ENCODE measurements at regions not wholly inside any gene's neighbourhood (a gene's known extent, or its start where the extent isn't known, plus 50 kb on each side); places are given as distances from the start of the nearest gene placed in this dataset.
A peak's percentile ranks its signal among the peaks of the same experiment; 100 is the strongest.
"Not testable (repeated sequence)": the region's sequence is repeated elsewhere in the genome, so short reads cannot be mapped to it uniquely, and the experiment has no call there.

GRCh38 chr3:181915551-181915950 lies 203.8 kb downstream of the SOX2 start:
- no peak overlapping the region for H3K4me3 ChIP-seq
- peak overlapping the region in 6 of 21 experiments; percentile 8 to 68 (median 28) for H3K27ac ChIP-seq

GRCh38 chr3:181916013-181916412 lies 204.3 kb downstream of the SOX2 start:
- peak overlapping the region in 6 of 21 experiments; percentile 8 to 68 (median 28) for H3K27ac ChIP-seq
- H3K4me3 ChIP-seq, result no peak overlapping the region

GRCh38 chr3:181917027-181917426 lies 205.3 kb downstream of the SOX2 start:
- no peak overlapping the region for H3K4me3 ChIP-seq
- H3K27ac ChIP-seq, result peak overlapping the region in 1 of 21 experiments; percentile 12

DNA sequence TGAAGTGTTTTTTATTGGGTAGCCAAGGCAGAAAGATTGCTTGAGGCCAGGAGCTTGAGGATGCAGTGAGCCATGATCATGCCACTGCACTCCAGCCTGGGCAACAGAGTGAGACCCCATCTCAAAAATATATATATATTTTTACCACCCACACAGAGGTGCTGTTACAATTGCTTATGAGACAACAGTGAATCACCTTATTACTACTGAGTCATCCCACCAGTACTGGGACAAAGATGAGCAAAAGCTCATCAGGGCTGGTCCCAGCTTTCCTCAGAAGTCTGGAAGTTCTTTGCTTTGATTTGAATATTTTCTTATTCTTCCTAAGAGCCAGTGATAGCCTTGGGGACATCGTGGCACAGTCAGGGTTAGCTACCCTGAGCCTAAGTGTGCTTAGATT lies 207.7 kb downstream of the SOX2 start:
- no peak overlapping the region for H3K4me3 ChIP-seq
- no peak overlapping the region for H3K27ac ChIP-seq

- no peak overlapping the region for H3K27ac ChIP-seq
- H3K4me3 ChIP-seq, result no peak overlapping the region
Observed at GRCh38 chr3:181920409-181920808, 208.7 kb downstream of the SOX2 start.

DNA sequence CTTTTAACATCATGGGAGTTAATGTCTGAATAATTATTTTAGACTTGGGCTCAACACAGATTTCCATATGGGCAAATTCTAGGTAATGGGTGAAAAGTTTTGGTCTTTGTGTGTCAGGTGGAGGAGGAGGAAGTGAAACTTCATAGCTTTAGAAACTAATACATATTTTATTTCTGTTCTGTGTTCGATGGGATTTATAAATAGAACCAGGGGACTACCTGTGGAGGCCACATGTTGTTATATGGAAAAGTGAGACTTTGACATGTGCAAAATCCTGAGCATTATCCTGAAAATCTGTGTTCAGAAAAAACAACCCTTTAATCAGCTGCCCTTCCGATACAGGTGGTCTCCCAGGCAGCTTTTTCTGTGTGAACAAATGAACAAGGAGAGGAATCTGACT lies 209.5 kb downstream of the SOX2 start:
- no peak overlapping the region for H3K4me3 ChIP-seq
- no peak overlapping the region for H3K27ac ChIP-seq

DNA sequence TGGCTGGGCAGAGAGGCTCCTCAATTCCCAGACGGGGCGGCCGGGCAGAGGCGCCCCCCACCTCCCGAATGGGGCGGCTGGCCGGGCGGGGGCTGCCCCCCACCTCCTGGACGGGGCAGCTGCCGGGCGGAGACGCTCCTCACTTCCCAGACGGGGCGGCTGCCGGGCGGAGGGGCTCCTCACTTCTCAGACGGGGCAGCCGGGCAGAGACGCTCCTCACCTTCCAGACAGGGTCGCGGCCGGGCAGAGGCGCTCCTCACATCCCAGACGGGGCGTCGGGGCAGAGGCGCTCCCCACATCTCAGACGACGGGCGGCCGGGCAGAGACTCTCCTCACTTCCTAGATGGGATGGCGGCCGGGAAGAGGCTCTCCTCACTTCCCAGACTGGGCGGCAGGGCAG lies 214.1 kb downstream of the SOX2 start:
- not testable (repeated sequence) for H3K4me3 ChIP-seq, H3K27ac ChIP-seq

DNA sequence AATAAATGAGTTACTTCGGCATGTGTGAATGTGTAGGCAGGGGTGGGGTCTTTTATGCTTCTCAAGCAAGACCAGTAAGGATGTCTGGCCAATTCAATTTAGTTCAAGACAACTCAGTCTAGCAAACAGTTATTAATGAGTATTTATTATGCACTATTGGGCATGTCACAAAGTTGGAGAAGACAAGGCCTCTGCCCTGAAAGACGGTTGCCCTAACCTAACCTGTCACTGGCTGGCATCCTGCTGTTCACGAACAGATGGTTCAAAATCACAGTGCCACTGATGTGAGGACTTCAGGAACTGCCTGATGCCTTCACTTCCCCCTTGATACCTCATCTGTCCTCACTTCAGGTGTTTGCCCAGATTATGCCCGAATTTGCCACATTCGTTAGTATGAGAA lies 217.8 kb downstream of the SOX2 start:
- H3K27ac ChIP-seq, result no peak overlapping the region
- H3K4me3 ChIP-seq, result no peak overlapping the region

DNA sequence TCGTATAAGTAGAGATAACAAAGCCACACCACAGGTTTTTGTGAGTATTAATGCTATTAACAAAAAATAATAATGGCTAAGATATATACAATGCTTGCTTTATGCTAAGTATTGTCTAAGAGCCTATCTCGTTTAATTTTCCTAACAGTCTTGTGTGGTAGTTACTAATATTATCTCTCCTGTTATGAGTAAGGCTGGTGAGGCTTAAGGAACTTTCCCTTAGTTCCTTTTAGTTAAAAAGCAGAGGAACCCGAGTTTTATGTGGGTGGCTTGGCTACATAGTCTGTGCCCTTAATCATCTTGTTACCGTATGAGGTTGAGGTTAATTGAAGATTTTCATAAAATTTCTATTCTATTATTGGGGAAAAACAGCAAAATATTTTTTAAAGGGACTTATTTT lies 218.4 kb downstream of the SOX2 start:
- H3K4me3 ChIP-seq, result no peak overlapping the region
- no peak overlapping the region for H3K27ac ChIP-seq

DNA sequence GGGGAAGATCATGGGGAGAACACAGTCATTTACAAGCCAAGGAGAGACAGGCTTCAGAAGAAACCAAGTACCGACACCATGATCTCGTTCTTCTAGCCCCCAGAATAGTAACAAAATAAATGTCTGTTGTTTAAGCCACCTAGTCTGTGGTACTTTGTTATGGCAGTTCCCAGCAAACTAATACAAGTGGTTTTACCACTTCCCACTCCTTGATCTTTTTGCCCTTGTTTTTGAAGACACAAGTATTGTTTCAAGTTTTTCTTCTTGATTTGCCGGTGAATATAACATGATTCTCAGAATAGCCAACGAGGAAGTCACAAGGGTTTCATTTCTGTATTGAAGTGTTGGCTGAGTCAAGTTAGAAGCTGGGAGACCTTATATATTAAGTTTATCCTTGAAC lies 220.3 kb downstream of the SOX2 start:
- H3K27ac ChIP-seq, result no peak overlapping the region

GRCh38 chr3:181933052-181933618 lies 221.4 kb downstream of the SOX2 start:
- Histone ChIP-seq H3K27ac (no peak overlapping the region), H3K4me3 (no peak overlapping the region)

More for the DNA sequence above, 220.3 kb downstream of the SOX2 start:
- no peak overlapping the region for H3K4me3 ChIP-seq

DNA sequence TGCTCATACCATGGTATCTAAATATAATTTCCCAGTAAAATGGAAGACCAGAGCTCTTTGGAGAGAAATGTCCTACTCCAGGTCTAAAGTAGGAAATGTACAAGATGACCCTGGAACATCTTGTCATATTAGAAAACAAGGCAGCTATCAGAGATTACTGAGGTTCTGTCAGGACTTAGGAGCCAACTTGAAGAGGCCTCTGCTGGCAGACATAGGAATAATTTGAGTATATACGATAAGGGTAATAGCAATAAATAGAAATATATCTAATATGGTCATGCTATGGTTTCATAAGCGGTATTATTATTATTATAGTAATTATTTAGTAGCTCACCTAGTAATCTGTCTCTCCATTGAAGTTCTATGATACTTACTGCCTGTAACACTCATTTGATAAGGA lies 224.2 kb downstream of the SOX2 start:
- Histone ChIP-seq H3K27ac (no peak overlapping the region), H3K4me3 (no peak overlapping the region)

GRCh38 chr3:181936774-181937173 lies 225.0 kb downstream of the SOX2 start:
- no peak overlapping the region for H3K4me3 ChIP-seq
- H3K27ac ChIP-seq, result no peak overlapping the region

- H3K4me3 ChIP-seq, H3K27ac ChIP-seq: not testable (repeated sequence)
Observed at GRCh38 chr3:181938580-181938979, 226.9 kb downstream of the SOX2 start.

- Histone ChIP-seq H3K27ac (no peak overlapping the region), H3K4me3 (no peak overlapping the region)
Observed at GRCh38 chr3:181940703-181941102, 229.0 kb downstream of the SOX2 start.

DNA sequence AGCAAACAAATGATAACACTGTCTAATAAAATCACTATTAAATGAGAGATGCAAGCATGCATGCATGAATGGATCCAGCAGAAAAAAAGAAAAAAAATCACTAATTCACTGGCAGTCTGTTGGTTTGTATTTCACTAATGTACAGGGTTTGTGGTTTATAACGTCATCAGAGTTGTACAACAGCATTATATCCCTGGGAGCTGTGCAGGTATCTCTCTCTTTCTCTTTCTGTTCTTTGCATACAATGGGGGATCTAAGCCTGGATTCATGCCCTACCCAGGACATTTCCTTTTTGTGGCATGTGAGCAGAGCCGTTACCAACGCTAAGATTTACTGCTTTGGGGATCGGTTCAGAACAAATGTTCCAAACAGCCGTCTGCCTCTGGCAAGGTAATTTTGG lies 229.5 kb downstream of the SOX2 start:
- no peak overlapping the region for H3K4me3 ChIP-seq
- H3K27ac ChIP-seq, result no peak overlapping the region

- no peak overlapping the region for H3K4me3 ChIP-seq
- H3K27ac ChIP-seq, result no peak overlapping the region
Observed at GRCh38 chr3:181943285-181943684, 231.6 kb downstream of the SOX2 start.

DNA sequence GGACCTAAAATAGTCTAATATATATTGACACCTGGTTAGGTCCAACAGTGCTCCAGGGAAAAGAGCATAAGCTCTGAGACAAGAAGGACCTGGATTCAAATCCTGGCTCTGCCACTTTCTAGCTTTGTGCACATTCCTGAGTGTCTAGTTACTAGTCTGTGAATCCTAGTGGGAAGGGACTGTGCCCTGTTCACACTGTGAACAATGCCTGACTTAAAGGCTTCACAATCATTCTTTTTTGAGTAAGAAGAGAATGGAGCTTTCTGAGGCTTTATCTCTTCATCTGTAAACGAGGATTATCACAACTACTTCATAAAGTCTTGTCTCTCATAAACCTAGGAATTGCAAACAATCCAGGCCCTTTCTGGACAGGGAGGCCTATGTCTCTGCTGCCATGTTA lies 235.9 kb downstream of the SOX2 start:
- Histone ChIP-seq H3K27ac (no peak overlapping the region), H3K4me3 (no peak overlapping the region)

DNA sequence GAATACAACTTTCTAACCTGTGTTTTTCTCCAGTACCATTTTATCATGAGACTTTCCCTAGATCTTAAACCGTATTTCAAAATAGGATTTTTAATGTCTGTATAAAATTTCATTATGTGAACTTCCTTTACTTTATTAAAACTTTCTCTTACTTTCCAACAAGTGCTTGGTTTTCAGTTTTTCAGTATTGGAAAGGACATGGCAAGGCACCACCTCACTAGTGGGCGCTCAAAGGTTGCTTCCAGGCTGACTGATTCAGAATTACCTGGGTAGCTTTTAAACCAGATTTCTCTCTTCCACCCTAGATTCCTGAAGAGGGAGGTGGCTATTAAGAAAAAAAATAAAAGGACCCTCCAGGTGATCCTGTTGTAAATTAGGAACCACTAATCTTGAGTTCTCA lies 236.6 kb downstream of the SOX2 start:
- H3K27ac ChIP-seq, result no peak overlapping the region

GRCh38 chr3:181952221-181952620 lies 240.5 kb downstream of the SOX2 start:
- H3K27ac ChIP-seq, result no peak overlapping the region
- no peak overlapping the region for H3K4me3 ChIP-seq

More for the DNA sequence above, 236.6 kb downstream of the SOX2 start:
- H3K4me3 ChIP-seq, result no peak overlapping the region

DNA sequence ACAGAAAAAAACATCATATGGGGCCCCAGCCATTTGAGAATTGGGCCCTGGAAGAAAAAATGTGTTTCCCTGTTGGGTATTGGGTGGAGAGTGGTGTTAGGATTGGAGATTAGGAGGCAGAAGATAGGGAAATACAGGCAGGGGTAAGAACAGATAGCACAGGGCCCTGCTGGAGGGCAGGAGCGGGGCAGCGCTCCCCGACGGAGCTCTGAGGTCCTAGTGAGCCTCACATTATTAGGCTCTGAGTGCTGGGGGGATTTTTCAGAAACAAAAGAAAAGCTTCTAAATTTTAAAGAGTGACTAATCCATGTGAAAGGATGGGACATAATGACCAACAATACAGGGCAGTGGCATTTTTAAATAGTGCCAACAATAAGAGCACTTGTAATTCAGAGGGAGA lies 241.2 kb downstream of the SOX2 start:
- no peak overlapping the region for H3K4me3 ChIP-seq
- H3K27ac ChIP-seq, result no peak overlapping the region

GRCh38 chr3:181955566-181955965 lies 243.8 kb downstream of the SOX2 start:
- Histone ChIP-seq H3K4me3 (no peak overlapping the region), H3K27ac (no peak overlapping the region)
